GM12878 (cell line): ENCODE measurements at regions not wholly inside any gene's neighbourhood (a gene's known extent, or its start where the extent isn't known, plus 50 kb on each side); places are given as distances from the start of the nearest gene placed in this dataset.

Source experiments
- ATAC-seq: fragments of 200-7000 bp; cut with Tn5 transposase; 3 replicates; pipeline ENCODE4 v1.9.1; 2020; ENCODE audit warnings: mild to moderate bottlenecking, moderate library complexity
- BruUV-seq: library from RNA; stranded (reverse); fragments of 400-500 nt; replicated peaks from 2 replicates; lab custom pipeline; 2021; lab: Mats Ljungman, UMichigan
- CTCF ChIA-PET: fragments of 300-600 bp; sonication (Branson Sonifier 250); formaldehyde crosslinking; extraction: SDS; loops from one replicate; lab custom pipeline; 2021; ENCODE audit warnings: inconsistent platforms; lab: Yijun Ruan, JAX
- POLR2A ChIA-PET: fragments of 350-600 bp; formaldehyde crosslinking; extraction: SDS; loops from one replicate; lab custom pipeline; 2021; ENCODE audit warnings: inconsistent platforms; lab: Charles Lee
- RAD21 ChIA-PET: fragments of 300-600 bp; sonication (Branson Sonifier 250); formaldehyde crosslinking; loops from one replicate; lab custom pipeline; 2023; ENCODE audit warnings: antibody characterized with exemption; ENCODE audit not compliant: unreplicated experiment; lab: Charles Lee
- SMC1A ChIA-PET: fragments of 300-600 bp; sonication (Branson Sonifier 250); formaldehyde crosslinking; loops from one replicate; lab custom pipeline; 2023; ENCODE audit not compliant: unreplicated experiment, uncharacterized antibody; lab: Charles Lee
- DNase-seq: peaks from one replicate; pipeline ENCODE4 v3.0.0-alpha.2; 2011; ENCODE audit warnings: low read depth, low spot score
- FAIRE-seq: peaks from 3 replicates; lab custom pipeline; 2011; peaks lifted over from hg19 to GRCh38; lab: Jason Lieb, UNC
- H2AFZ ChIP-seq: 2 replicates; pipeline ENCODE4 v1.6.0; 2011; ENCODE audit warnings: low read depth, low read length, control low read depth; ENCODE audit not compliant: control insufficient read depth
- H3K27ac ChIP-seq: 2 replicates; pipeline ENCODE4 v1.5.1; 2011; ENCODE audit warnings: control low read depth; ENCODE audit not compliant: control insufficient read depth, insufficient read depth
- H3K27me3 ChIP-seq, 2 experiments: replicated peaks in 1 of 2; 2 replicates each; pipeline versions ENCODE4 v1.6.0 to v1.6.1; 2011; ENCODE audit warnings: low read length in 1 of 2; ENCODE audit not compliant: control insufficient read depth in 2 of 2, insufficient read depth in 2 of 2
- H3K36me3 ChIP-seq, 2 experiments: 2 replicates each; pipeline ENCODE4 v1.5.1; 2011; ENCODE audit warnings: low read length in 1 of 2; ENCODE audit not compliant: control insufficient read depth in 2 of 2, insufficient read depth in 2 of 2
- H3K4me1 ChIP-seq: 2 replicates; pipeline ENCODE4 v1.6.1; 2011; ENCODE audit warnings: mild to moderate bottlenecking, low read length, moderate library complexity, mixed read lengths; ENCODE audit not compliant: control insufficient read depth, insufficient read depth
- H3K4me2 ChIP-seq: 2 replicates; pipeline ENCODE4 v1.6.0; 2011; ENCODE audit warnings: control low read depth; ENCODE audit not compliant: control insufficient read depth, insufficient read depth
- H3K4me3 ChIP-seq: fragments of 200-600 bp; sonication (generic); 2 replicates; pipeline ENCODE4 v1.5.1; 2016
- H3K79me2 ChIP-seq: 2 replicates; pipeline ENCODE4 v1.6.0; 2011; ENCODE audit warnings: low read length; ENCODE audit not compliant: control insufficient read depth, insufficient read depth
- H3K9ac ChIP-seq: 2 replicates; pipeline ENCODE4 v1.8.0; 2011; ENCODE audit warnings: low read length, control low read depth, mixed read lengths; ENCODE audit not compliant: control insufficient read depth, insufficient read depth
- H3K9me3 ChIP-seq: replicated peaks from 3 replicates; pipeline ENCODE4 v1.5.1; 2011; ENCODE audit warnings: mild to moderate bottlenecking, low read length; ENCODE audit not compliant: control insufficient read depth, insufficient read depth
- H4K20me1 ChIP-seq: 2 replicates; pipeline ENCODE4 v1.6.0; 2011; ENCODE audit not compliant: control insufficient read depth, insufficient read depth
- ELK1 ChIP-seq: IDR thresholded peaks from 2 replicates; pipeline ENCODE4 v1.6.1; 2012; ENCODE audit warnings: low read depth, low read length, improper control_type of control experiment
- NKRF ChIP-seq: fragments of 450-650 bp; conservative IDR thresholded peaks from 2 replicates; pipeline ENCODE4 v1.6.1; 2017; ENCODE audit warnings: mild to moderate bottlenecking, moderate library complexity
- PAX8 ChIP-seq: fragments of 450-650 bp; IDR thresholded peaks from 2 replicates; pipeline ENCODE4 v1.6.1; 2017; ENCODE audit warnings: mild to moderate bottlenecking, moderate library complexity
- WGBS: methylation state at CpG from one replicate; pipeline ENCODE4 v1.1.6; 2016; ENCODE audit warnings: low lambda C conversion rate; ENCODE audit not compliant: insufficient replicate concordance, insufficient coverage; ENCODE audit errors: missing lambda C conversion rate; 5-methylcytosine and 5-hydroxymethylcytosine counted together
- in situ Hi-C: fragments of 300-500 bp; cut with MboI; formaldehyde crosslinking; loops from 9 replicates; pipeline ENCODE4 v1.14.3; 2018; ENCODE audit warnings: mixed read lengths
- intact Hi-C: fragments of 100-400 bp; cut with micrococcal nuclease; formaldehyde crosslinking; loops from one replicate; pipeline ENCODE4 v1.14.2; 2022; ENCODE audit not compliant: unreplicated experiment
- TF ChIP-seq, protein P1 (sequence below): fragments of 450-650 bp; IDR thresholded peaks from 2 replicates; pipeline ENCODE4 v1.6.1; 2016; ENCODE audit warnings: mild to moderate bottlenecking, moderate library complexity, borderline replicate concordance

GRCh38 chr1:38560457-38560856, 299.1 kb downstream of the RRAGC start:
- Histone ChIP-seq H3K27me3 (no peaks in the 10 kb centered on the region), H3K27ac (peak overlapping the region; percentile 87), H3K36me3 (no peaks in the 10 kb centered on the region), H4K20me1 (no peaks in the 10 kb centered on the region), H3K4me2 (peak overlapping the region; percentile 98), H3K9ac (peak overlapping the region; percentile 85), H3K4me1 (peaks cover 48% of the 10 kb centered on the region), H2AFZ (peak overlapping the region; percentile 74), H3K4me3 (peak overlapping the region; percentile 72), H3K9me3 (no peaks in the 10 kb centered on the region), H3K79me2 (peaks cover 1% of the 10 kb centered on the region; the same call in 1 of the 2 replicates)
- SMC1A ChIA-PET, result interaction anchor here (0.7 to 3.3 kb wide), 12 partner anchors 11 to 275 kb away, joined by 3 to 17 read pairs (median 4); no protein-coding TSS in a partner anchor
- DNase-seq (no peak), ATAC-seq (no peak), FAIRE-seq (peak; percentile 18)
- in situ Hi-C loops (no loop called here), intact Hi-C loops (no loop called here)
- TF ChIP-seq ELK1, result no peak
- no peak for TF ChIP-seq PAX8
- no peak for TF ChIP-seq NKRF
- TF ChIP-seq, protein P1, sequence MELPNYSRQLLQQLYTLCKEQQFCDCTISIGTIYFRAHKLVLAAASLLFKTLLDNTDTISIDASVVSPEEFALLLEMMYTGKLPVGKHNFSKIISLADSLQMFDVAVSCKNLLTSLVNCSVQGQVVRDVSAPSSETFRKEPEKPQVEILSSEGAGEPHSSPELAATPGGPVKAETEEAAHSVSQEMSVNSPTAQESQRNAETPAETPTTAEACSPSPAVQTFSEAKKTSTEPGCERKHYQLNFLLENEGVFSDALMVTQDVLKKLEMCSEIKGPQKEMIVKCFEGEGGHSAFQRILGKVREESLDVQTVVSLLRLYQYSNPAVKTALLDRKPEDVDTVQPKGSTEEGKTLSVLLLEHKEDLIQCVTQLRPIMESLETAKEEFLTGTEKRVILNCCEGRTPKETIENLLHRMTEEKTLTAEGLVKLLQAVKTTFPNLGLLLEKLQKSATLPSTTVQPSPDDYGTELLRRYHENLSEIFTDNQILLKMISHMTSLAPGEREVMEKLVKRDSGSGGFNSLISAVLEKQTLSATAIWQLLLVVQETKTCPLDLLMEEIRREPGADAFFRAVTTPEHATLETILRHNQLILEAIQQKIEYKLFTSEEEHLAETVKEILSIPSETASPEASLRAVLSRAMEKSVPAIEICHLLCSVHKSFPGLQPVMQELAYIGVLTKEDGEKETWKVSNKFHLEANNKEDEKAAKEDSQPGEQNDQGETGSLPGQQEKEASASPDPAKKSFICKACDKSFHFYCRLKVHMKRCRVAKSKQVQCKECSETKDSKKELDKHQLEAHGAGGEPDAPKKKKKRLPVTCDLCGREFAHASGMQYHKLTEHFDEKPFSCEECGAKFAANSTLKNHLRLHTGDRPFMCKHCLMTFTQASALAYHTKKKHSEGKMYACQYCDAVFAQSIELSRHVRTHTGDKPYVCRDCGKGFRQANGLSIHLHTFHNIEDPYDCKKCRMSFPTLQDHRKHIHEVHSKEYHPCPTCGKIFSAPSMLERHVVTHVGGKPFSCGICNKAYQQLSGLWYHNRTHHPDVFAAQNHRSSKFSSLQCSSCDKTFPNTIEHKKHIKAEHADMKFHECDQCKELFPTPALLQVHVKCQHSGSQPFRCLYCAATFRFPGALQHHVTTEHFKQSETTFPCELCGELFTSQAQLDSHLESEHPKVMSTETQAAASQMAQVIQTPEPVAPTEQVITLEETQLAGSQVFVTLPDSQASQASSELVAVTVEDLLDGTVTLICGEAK, result peak; percentile 3; the same call in 1 of the 2 replicates
- 91% methylated on average over 7 of the region's 7 CpGs for WGBS
- POLR2A ChIA-PET, result interaction anchor here (0.9 to 3.6 kb wide), 3 partner anchors 33 to 296 kb away, joined by 3 to 18 read pairs (median 9); no protein-coding TSS in a partner anchor
- RAD21 ChIA-PET, result interaction anchor here (1.5 to 3.7 kb wide), 2 partner anchors 20 to 85 kb away, joined by 3 to 16 read pairs; no protein-coding TSS in a partner anchor
- CTCF ChIA-PET, result interaction anchor here (1.0 to 3.0 kb wide), 5 partner anchors 22 to 255 kb away, joined by 3 to 11 read pairs (median 4); no protein-coding TSS in a partner anchor
- no TSS peak for BruUV-seq
